Mucosa of descending colon (tissue), 3 donors: ENCODE measurements at regions not wholly inside any gene's neighbourhood (a gene's known extent, or its start where the extent isn't known, plus 50 kb on each side); places are given as distances from the start of the nearest gene placed in this dataset.

ENCODE experiments used
- ATAC-seq: fragments of 200-7000 bp; cut with Tn5 transposase; one replicate; pipeline ENCODE4 v1.9.1; 2020; ENCODE audit warnings: mild to moderate bottlenecking, moderate library complexity
- DNase-seq, 3 donors: peaks; one replicate each; pipeline ENCODE4 v3.0.0-alpha.2; 2020
- H3K36me3 ChIP-seq: fragments of 200-600 bp; one replicate; pipeline ENCODE4 v1.8.0; 2021; ENCODE audit warnings: low read depth, mild to moderate bottlenecking
- H3K4me1 ChIP-seq: fragments of 200-600 bp; one replicate; pipeline ENCODE4 v1.8.0; 2021; ENCODE audit warnings: low read depth, mild to moderate bottlenecking
- H3K4me3 ChIP-seq: fragments of 200-600 bp; one replicate; pipeline ENCODE4 v1.8.0; 2021; ENCODE audit warnings: mild to moderate bottlenecking
- H3K9me3 ChIP-seq: fragments of 200-600 bp; one replicate; pipeline ENCODE4 v1.8.0; 2021; ENCODE audit warnings: mild to moderate bottlenecking
- intact Hi-C, 2 donors: fragments of 100-400 bp; cut with DNase I in 1 of 2; cut with micrococcal nuclease in 1 of 2; formaldehyde crosslinking; loops; one replicate each; pipeline versions ENCODE4 v1.11.0 to v1.11.1; 2022; cut with DNase I, micrococcal nuclease
- TF ChIP-seq, protein P1 (sequence below): fragments of 200-600 bp; IDR thresholded peaks from one replicate; pipeline ENCODE4 v1.8.0; 2022; ENCODE audit warnings: antibody characterized with exemption, mild to moderate bottlenecking
- donor health status: DM: no; HTN: no; CAD: no; lungs with moderate emphysema.
- donor health status: DM: no; HTN: no; CAD: no.
- donor health status: DM: no; HTN: yes; CAD: no.

GRCh38 chr1:234546890-234547788 lies 62.8 kb downstream of the IRF2BP2 start:
- TF ChIP-seq, protein P1, sequence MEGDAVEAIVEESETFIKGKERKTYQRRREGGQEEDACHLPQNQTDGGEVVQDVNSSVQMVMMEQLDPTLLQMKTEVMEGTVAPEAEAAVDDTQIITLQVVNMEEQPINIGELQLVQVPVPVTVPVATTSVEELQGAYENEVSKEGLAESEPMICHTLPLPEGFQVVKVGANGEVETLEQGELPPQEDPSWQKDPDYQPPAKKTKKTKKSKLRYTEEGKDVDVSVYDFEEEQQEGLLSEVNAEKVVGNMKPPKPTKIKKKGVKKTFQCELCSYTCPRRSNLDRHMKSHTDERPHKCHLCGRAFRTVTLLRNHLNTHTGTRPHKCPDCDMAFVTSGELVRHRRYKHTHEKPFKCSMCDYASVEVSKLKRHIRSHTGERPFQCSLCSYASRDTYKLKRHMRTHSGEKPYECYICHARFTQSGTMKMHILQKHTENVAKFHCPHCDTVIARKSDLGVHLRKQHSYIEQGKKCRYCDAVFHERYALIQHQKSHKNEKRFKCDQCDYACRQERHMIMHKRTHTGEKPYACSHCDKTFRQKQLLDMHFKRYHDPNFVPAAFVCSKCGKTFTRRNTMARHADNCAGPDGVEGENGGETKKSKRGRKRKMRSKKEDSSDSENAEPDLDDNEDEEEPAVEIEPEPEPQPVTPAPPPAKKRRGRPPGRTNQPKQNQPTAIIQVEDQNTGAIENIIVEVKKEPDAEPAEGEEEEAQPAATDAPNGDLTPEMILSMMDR = no peak
- H3K36me3 ChIP-seq = no peaks in the 10 kb centered on the region
- no peak overlapping the region for H3K4me3 ChIP-seq
- DNase-seq (no peak), ATAC-seq (no peak)
- intact Hi-C loops = no loop called here
- H3K4me1 ChIP-seq = peaks cover 22% of the 10 kb centered on the region
- no peaks in the 10 kb centered on the region for H3K9me3 ChIP-seq

DNA sequence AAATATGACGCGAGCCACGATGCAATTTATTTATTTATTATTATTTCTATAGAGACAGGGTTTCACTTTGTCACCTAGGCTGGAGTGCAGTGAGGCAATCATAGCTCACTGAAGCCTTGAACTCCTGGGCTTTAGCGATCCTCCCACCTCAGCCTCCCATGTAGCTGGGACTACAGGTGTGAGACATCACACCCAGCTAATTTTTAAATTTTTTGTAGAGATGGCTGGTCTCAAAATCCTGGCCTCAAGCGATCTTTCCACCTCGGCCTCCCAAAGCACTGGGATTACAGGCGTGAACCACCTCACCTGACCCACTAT lies 63.6 kb downstream of the IRF2BP2 start:
- intact Hi-C loops = no loop called here
- H3K4me1 ChIP-seq = peaks cover 22% of the 10 kb centered on the region

DNA sequence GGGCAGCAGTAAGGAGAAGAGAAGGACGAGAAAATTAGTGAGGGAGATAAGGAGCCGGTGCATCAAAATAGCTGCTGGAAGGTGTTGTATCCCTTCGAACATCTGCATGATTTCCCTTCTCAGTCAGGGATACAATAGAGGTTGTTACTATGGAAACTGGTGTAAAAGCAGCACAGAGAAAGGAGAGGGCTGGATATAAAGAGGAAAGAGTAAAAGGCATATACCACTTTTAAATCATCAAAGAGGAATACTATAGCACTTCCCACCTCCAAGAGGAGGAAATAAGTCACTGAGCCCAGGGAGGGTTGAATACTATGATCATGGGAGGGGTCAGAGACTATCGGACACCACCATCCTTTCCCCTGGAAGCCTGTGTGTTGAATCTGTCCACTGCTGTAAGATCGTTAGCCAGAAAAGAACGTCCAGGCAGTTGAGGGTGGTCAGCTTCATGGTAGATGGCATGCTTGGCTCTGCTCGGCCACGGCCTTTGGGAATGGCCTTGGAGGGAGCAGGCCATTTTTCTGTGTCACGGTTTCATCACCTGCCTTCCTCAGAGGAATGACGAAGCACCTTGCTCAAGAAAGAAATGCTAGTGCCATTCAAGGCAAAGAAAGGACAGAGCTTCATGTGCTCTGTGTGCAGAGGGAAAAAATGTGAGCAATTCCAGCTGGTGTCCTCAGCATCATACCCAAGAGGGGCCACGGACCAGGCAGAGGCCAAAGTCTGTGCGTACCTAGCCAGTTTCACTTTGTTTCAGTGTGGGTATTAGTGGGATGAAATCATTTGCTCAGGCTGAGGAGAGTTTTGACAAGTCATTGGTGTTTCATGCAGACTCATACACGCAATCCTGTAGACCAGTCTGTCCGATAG lies 64.2 kb downstream of the IRF2BP2 start:
- intact Hi-C loops = no loop called here
- Histone ChIP-seq H3K4me1 (peaks cover 22% of the 10 kb centered on the region), H3K36me3 (no peaks in the 10 kb centered on the region), H3K4me3 (no peak overlapping the region), H3K9me3 (no peaks in the 10 kb centered on the region)
- DNase-seq = no peak
- ATAC-seq = peak; percentile 4
- TF ChIP-seq, protein P1 = no peak

More for the DNA sequence above, 63.6 kb downstream of the IRF2BP2 start:
- DNase-seq (no peak), ATAC-seq (no peak)
- Histone ChIP-seq H3K4me3 (no peak overlapping the region), H3K36me3 (no peaks in the 10 kb centered on the region), H3K9me3 (no peaks in the 10 kb centered on the region)
- TF ChIP-seq, protein P1 = no peak

DNA sequence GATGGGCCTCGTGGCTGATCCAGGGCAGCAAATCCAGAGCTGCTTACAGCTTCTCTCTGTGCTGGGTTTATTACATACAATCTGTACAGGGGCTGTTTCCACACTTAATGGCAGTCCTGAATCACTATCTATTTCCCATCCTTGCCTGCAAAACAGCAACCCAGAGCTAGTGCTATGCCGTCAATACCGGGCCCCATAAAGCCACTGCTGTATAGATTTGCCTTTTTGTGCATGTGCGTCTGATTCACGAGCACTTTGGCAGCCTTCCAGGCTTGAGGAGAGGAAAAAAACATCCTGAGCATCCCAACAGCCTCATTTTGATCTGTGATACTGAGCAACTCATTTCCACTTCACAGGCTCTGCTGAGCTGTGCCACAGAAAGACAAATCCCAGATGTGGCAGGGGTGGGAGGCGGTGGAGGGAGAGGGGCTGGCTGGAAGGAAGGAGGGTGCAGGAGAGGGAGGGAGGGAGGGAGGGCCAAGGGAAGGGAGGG lies 65.2 kb upstream of the TARBP1 start:
- TF ChIP-seq, protein P1 = no peak
- Histone ChIP-seq H3K4me3 (no peak overlapping the region), H3K4me1 (peaks cover 22% of the 10 kb centered on the region), H3K9me3 (no peaks in the 10 kb centered on the region), H3K36me3 (no peaks in the 10 kb centered on the region)
- peak; percentile 61 for ATAC-seq
- intact Hi-C loops = no loop called here
- DNase-seq = peak in 2 of 3 donors; percentile 58 to 78

DNA sequence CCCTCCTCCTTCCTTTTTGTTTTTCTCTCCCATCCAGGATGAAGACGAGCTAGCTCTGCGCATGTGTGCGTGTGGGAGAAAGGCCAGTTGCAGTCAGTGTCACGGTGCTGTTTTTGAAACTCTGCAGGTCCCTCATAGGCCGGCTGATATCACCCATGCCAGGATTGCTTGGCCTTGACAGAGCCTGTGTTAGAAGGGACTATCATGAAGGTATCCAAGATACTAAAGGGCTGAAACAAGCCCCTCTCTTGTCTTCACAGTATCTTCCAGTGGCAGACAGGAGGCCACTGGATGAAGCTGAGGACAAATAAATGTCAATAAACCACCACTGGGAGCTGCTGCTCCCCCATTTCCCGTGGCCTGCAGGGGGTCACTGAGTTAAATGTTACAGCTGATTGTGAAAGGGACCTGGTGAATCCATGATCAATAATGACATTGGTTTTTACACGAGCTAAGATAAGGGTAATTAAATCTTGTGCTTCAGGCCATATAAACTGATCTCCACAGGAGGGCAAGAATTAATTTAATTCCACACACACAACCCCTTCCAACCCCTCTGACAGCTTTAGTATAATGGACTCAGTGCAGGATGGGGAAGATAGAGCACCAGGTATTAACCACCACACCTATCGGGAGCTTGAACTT lies 64.6 kb upstream of the TARBP1 start:
- no peaks in the 10 kb centered on the region for H3K9me3 ChIP-seq
- peaks cover 27% of the 10 kb centered on the region for H3K4me1 ChIP-seq
- H3K4me3 ChIP-seq = no peak overlapping the region
- DNase-seq = no peak
- H3K36me3 ChIP-seq = no peaks in the 10 kb centered on the region
- intact Hi-C loops = no loop called here
- no peak for ATAC-seq
- TF ChIP-seq, protein P1 = no peak
